Stimulated activated CD4-positive, alpha-beta T cell treated with anti-CD3 and anti-CD28 coated beads, Interleukin-4, amount 100 ng/mL, for 24 hours (primary cell): ENCODE measurements at regions not wholly inside any gene's neighbourhood (a gene's known extent, or its start where the extent isn't known, plus 50 kb on each side); places are given as distances from the start of the nearest gene placed in this dataset.

Source experiments
- DNase-seq: peaks from one replicate; pipeline ENCODE4 v3.0.0-alpha.2; 2020

DNA sequence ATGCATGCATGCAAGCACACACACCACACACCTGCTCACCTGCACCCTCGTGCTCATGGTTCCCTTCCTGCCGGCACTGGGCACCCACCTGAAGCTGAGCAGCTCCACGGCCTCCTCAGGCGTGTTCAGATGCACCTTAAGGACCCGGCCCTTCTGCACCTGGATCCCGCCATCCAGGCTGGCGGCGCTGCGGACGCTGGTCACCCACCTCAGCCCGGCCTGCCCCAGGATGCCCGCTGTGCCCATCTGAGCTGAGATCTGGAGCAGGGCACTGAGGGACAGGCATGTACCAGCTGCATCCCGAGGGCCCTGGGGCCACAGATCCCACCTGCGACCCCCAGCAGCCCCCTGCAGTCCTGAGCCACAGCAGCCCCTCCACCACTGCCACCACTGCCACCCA, 110.0 kb downstream of the LITAF start:
- DNase-seq = no peak

DNA sequence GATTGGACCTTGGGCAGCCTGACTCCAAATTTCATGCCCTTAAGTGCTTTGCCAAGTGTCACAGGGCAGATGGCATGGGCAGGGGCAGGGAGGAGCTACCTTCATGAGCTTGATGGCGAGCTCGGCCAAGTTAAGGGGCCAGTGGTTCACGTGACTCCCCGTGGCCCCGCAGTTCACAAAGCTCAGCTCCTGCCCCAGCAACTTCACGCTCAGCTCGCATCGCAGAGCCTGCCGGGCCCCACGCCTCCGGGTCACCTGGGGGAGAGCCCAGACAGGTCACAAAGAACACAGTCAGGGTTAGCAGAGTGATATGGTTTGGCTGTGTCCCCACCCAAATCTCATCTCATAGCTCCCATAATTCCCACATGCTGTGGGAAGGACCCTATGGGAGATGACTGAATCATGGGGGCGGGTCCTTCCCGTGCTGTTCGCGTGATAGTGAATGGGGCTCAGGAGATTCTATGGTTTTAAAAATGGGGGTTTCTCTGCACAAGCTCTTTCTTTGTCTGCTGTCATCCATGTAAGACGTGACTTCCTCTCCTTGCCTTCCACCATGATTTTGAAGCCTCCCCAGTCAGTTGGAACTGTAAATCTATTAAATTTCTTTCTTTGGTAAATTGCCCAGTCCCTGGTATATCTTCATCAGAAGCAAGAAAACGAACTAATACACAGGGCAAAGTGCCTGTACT, 108.1 kb downstream of the LITAF start:
- no peak for DNase-seq

DNA sequence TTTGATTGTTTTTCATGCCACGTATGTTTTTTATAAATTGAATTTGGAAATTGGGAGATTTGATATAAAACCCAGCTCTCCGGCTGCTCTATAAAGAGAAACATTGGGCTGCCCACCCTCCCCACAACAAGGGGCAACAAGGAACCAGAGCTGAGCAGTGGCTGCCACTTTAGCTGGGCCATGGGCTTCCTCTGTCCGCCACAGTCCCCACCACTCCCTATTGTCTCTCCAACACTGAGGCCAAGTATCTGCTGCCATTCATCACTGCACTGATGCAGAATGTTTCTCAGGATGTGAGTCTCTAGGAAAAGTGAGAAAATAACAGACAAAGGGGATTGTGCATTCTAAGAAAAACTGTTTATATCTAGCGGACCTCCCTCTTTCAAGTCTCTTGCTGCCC, 106.8 kb downstream of the LITAF start:
- DNase-seq = no peak

DNA sequence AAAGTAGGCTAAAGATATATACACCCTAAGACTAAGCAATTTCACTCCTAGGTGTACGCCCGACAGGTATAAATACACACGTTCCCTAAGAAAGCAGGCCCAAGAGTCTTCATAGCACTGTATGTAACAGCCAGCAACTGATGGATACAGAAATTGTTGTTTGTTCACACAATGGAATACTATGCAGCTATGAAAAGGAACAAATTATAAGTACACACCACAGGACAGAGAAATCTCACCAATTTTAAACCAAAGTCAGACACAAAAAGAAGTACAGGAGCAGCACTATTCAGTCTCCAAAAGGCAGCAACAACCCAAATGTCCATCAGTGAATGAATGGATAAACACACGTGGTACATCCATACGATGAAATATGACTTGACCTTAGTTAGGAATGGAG, 106.1 kb downstream of the LITAF start:
- DNase-seq = no peak

DNA sequence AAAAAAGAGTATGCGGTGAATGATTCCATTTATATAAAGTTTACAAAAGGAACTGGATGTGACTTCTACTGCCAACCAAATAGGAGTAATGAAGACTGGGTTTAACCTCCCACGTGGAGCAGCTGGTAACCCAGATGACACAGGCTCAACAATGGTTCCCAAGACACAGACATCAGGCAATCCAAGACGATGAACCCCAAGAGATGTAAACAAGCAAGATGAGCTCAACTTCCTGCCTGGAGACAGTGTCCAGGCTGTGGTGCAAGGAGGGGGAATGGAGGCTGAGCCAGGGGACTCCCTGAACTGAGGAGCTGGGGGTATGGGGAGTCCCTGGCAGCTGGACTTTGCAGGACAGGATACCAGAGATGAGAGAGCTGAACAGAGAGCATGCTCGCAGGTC, 104.7 kb downstream of the LITAF start:
- no peak for DNase-seq

DNA sequence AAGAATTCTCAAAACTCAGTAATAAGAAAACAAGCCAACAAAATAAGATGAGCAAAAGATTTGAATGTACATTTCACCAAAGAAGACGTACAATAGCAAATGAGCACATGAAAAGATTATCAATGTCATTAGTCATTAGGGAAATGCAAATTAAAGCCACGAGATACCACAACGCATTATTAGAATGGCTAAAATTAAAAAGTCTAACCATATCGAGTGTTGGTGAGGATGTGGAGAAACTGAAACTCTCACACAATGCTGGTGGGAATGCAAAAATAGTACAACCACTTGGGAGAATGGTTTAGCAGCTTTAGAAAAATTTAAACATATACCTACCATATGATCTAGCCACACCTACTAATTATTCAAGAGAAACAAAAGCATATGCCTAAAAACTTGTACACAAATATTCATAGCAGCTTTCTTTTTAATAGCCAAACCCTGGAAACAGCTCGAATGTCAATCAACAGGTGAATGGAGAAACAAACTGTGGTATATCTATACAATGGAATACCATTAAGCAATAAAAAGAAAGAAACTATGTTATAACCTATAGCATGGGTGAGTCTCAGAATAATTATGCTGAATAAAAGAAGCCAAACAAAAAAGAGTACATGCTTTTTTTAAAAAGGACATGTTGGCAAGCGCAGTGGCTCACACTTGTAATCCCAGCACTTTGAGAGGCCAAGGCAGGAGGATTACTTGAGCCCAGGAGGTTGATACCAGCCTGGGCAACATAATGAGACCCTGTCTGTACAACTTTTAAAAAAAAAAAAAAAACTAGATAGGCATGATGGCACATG, 103.6 kb downstream of the LITAF start:
- DNase-seq = no peak

DNA sequence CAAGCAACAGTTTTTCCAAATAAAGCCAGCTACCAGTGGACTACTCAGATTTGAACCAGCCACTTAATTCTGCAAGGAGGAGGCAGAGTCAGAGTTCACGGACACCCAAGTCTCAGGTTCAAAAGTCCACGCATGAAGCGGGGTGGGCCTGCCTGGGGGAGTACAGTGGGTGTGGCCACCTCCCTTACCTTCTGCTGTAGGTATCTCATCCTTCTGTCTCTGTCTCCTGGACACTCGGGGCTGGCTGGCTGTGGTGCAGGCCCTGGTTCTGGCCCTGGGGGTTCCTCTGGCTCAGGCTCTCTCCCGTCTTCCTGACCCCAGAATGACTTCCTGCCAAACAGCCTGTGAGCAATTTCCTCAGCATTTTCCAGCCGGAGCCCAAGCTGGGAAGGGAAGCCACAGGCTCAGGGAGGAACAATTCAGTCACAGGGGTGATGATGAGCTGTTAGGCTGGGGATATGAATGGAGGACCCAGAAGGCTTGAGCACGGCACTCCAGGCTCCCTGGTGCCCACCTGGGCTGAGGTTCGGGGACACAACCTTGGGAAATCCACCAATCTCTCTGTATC, 101.9 kb downstream of the LITAF start:
- no peak for DNase-seq

DNA sequence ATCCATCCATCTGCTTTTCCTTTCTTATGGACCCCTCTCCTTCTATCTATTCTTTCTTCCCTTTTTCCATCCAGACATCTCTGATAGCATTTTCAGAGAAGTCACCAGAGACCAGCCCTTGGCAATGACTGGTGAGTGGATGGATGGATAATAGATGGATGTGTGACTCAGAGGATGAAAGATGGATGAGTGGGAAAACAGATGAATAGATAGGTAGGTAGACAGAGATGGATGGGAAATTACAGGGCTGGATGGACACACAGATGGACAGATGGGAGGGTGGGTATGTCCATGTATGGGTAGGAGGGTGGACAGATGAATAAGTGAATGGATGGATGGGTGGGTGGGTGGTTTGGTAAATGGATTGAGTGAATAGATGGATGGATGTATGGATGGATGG, 101.0 kb downstream of the LITAF start:
- no peak for DNase-seq

DNA sequence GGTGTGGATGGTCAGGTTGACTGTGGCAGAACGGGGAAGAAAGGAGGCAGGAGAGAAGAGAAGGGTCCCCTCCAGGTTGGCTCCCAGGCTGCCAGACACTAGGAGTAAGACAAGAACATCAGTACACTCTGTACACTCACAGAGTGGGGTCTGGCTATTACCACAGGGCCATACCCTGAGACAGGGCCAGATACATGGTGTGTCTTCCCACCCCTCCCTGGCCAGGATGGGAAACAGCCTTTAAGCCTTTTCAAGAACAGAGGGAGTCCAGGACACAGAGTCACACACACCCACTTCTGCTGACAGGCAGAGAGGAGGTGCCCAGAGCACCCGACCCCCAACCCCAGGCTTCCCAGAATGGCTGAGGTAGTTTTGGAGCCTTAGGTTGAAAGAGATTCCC, 99.4 kb downstream of the LITAF start:
- no peak for DNase-seq

DNA sequence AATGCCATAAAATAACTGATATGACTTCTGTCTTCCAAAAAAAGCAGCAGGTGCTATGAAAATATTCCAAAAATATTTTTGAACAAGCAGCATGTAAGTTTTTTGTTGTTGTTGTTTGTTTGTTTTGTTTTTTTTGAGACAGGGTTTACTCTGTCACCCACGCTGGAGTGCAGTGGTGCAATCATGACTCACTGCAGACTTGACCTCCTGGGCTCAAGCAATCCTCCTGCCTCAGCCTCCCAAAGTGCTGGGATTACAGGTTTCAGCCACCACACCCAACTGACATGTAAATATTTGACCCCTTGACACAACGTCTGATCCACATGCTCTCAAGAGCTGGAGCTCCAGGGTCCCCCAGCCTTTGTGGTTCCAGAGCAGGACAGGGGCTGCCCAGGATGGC, 98.4 kb downstream of the LITAF start:
- no peak for DNase-seq

DNA sequence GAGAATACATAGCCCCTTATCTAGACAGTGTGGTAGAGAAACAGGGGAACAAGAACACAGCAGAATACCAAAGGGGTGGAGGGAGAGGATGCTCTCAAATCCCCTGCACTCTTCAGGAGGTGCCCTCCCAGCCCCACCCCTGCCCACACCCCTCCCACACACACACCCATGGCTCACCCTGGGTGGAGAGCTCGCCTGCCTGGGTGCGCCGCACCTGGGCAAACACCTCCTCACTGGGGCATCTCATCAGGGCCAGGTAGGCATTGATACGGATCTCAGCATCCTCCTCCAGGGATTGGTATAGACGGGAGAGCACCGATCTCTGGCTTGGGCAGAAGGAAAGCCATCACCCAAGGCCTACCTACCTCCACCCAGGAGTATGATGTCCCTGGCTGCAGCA, 95.2 kb downstream of the LITAF start:
- no peak for DNase-seq

DNA sequence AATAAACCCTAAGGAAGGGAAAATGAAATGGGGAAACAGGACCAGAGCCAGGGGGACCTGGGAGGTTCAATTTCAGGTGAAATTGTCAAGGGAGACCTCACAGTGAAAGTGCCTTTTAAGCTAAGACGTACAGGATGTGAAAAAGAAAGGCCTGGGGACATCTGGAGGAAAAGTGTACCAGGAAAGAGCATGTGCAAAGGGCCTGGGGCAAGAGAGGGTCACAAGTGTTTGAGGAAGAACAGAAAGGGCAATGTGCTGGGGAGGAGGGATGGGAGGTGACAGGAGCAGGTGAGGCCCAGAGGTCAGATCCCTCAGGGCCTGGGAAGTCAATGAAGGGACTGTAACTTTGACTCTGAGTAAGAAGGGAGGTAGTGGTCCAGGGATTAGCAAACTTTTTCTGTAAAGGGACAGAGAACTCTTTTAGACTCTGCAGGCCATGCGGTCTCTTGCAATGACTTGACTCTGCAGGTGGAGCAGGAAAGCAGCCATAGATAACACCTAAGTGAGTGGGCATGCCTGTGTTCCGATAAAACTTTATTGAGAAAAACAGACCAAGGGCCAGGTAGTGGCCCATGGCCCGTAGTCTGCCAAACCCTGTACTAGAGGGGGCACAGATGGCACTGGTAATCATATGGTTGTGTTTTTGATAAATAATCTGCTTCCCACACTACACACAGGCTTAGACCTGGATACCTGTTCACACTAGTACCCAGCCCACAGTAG, 93.8 kb downstream of the LITAF start:
- no peak for DNase-seq

DNA sequence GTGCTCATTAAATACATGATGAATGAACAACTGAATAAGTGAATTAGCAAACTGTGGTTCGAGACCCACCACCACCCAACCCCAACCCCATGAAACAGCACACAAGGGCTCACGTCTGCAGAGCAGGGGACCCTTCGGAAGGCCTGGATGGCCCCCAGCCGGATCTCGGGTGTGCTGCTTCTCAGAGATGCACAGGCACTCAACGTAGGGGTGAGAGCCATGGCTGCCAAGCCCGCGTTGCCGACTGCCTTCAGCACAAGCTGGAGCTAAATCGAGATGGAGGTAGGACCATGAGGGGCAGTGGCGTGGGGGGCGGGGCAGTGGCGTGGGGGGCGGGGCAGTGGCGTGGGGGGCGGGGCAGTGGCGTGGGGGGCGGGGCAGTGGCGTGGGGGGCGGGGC, 93.2 kb downstream of the LITAF start:
- no peak for DNase-seq

DNA sequence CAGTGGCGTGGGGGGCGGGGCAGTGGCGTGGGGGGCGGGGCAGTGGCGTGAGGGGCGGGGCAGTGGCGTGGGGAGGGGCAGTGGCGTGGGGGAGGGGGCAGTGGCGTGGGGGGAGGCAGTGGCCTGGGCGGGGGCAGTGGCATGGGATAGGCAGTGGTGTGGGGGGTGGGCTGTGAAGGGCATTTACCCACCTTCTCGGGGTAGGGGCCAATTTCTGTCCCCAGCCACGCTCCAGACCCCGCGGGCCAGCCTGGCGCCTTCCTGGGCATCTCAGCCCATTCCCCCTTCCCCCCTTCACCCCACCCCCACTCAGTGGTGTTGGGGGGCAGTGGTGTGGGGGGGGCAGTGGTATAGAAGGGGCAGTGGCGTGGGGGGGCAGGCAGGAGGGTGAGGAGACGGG, 92.7 kb downstream of the LITAF start:
- no peak for DNase-seq

DNA sequence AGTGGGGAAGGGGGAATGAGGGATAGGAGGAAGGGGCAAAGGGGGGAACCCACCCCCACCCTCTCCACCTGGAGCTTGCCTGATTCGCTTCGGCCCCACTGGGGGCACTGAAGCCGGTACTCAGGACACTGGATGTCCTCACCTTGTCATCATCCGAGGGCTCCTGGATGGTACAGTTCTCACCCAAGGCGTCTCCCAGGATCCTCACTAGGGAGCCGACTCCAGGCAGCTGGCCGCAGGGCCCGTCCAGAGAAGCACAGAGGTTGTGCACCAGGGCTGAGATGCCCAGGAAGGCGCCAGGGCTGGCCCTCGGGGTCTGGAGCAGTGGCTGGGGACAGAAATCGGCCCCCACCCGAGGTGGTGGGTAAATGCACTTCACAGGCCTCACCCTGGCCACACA, 92.3 kb downstream of the LITAF start:
- no peak for DNase-seq

DNA sequence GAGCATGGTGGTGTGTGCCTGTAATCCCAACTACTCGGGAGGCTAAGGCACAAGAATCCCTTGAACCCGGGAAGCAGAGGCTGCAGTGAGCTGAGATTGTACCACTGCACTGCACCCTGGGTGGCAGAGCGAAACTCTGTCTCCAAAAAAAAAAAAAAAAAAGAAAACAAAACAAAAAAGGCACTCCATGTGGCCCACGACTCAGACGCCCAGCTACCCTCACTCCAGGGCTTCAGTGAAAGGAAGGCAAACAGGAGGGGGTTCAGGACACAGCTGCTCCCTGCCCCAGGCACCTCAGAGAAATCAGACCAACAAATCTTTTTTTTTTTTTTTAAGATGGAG, 91.7 kb downstream of the LITAF start:
- no peak for DNase-seq
